CD4-positive, alpha-beta T cell treated with Interleukin-1 beta for 1 hour (primary cell): ENCODE measurements at regions not wholly inside any gene's neighbourhood (a gene's known extent, or its start where the extent isn't known, plus 50 kb on each side); places are given as distances from the start of the nearest gene placed in this dataset.
"Not testable (repeated sequence)": the region's sequence is repeated elsewhere in the genome, so short reads cannot be mapped to it uniquely, and the experiment has no call there.

ENCODE experiments used
- DNase-seq, 2 donors: peaks; one replicate each; pipeline ENCODE4 v3.0.0-alpha.2; 2020 to 2022

DNA sequence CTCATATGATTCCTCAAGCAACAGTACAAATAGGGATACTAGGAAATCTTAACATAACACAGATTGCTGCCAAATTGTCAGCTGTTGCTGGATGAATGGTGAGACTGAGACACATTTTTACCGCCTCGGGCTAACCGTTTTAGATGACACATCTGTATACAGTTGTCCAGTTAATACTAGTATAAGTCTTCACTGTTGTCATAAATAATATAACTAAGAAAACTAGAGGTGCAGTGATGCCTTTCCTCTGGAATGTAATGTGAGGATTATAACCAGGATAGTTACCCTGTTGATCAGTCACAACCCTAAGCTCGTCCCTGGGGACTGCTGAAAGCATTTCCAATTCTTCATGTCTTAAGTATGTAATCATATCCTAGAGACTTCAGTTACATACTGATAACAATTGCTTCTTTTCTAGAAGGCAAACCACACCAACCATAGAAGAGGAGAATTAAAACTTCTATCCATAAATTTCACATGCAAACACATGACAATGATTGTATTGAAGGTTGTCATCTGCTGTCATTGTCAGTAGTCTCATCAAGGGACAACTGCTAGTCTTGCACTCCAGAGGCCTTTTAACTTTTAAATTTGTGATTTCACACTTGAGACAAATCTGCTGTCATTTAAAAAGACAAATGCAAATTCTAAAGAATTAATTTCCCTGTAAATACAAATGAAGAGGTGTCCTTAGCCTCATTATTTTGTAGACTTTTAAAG, 100.4 kb upstream of the SEMA3D start:
- DNase-seq: no peak

DNA sequence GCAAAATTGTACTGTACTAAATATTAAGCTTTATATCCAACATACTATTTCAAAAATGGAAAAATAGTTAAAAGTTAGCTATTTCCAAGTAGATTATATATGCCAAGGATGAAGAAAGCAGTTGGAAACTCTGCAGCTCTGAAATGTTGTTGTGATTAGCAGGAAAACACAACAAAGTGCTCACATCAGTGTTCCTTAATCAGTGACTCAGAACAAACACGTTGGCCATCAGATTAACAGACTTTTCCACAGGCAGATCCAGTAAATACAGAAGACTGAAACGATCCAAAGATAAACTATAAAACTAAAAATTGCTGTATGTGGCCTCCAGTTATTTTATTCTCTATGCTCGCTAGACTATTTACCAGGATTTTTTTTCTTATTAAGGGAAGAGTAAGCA, 99.6 kb upstream of the SEMA3D start:
- DNase-seq: no peak

DNA sequence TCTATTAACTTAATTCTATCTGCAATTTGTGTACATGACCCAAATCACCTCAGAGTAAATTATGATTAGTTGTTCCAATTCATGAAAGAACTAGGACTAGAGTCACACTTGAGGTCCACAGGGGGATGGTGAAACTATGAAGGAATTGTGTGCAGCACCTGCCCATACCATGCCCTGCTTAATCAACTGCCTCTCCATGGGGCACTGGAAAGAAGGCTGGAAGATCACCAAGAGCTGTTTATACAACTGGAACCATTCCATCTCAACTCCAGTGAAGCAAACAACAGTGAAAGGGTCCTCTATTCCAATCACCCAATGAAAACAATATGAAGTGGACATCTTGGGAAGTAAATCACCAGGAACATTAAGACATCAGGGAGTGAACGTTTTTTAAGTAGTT, 98.7 kb upstream of the SEMA3D start:
- no peak for DNase-seq

DNA sequence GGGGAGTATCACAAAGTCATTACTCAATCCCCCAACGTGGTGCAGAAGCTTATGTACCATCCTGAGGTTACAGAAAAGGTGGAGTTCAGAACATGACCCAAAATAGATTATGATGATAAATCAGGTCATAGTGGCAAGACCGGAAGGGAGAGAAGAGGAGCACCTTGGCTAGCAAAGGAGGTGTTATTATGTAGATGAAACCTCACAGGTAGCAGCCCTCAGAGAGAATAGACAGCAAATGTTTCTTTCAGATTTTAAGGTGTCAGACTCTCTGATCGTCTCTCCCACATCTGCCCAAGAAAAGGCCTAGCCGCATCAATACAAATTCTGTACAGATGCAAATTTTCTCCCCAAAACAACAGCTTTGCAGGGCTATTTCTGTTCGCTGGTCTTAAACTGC, 88.3 kb upstream of the SEMA3D start:
- no peak for DNase-seq

DNA sequence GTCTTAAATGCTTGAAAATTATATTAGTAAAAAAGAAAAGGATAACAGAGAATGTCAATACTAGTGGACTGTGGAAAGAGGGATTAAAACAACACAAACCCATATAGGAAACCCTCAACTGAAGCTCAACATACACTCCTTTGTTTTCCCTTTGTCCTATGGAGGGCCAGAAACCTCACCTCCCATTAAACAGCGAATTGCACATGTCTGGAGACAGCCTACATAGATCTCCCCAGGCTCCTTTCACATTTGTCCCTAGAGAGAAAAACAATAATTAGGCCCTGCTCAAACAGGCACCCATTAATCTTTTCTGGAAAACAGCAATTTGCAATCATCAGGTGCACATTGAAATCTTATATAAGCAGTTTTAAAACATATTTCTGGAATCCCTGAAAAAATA, 87.6 kb upstream of the SEMA3D start:
- DNase-seq: no peak

DNA sequence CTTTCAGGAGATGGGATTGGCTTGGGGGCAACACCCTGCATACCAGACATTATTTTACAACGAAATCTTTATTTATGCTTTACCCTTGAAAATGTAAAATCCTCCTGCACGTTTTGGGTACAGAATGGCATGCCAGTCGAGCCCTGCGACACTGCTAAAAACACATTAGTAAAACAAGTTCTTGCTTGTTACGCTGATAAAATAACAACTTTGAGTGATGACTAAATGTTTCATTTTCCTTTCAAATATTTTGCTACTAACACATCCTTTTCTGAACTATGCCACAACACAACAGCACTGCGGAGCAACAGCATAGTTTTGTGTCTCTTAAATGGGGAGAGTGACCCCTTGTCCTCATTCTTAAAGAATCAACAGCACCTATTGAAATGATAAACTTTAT, 76.0 kb upstream of the SEMA3D start:
- no peak for DNase-seq

DNA sequence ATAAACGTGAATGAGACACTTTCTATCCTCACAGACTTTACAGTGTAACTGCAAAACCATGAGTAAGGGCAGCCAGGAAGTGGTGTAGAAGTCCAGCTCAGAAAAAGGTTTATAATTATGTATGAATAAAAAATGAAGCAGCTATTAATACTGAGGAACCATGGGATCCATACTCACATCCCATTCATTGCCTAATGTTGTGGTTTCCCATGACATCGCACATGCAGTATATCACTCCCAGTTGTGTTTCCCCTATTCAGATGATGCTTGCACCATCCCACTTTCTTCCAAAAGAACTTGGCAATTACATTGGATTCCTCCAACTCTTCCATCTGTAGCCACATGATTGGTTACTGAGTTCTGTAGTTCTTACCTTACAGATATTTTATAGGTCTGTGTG, 74.5 kb upstream of the SEMA3D start:
- no peak for DNase-seq

DNA sequence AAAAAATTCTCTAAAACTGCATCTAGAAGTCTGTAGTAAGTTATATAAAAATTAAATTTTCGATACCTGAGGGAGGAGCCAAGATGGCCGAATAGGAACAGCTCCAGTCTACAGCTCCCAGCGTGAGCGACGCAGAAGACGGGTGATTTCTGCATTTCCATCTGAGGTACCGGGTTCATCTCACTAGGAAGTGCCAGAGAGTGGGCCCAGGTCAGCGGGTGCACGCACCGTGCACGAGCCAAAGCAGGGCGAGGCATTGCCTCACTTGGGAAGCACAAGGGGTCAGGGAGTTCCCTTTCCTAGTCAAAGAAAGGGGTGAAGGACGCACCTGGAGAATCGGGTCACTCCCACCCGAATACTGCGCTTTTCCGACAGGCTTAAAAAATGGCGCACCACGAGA, 62.9 kb upstream of the SEMA3D start:
- DNase-seq: not testable (repeated sequence)

DNA sequence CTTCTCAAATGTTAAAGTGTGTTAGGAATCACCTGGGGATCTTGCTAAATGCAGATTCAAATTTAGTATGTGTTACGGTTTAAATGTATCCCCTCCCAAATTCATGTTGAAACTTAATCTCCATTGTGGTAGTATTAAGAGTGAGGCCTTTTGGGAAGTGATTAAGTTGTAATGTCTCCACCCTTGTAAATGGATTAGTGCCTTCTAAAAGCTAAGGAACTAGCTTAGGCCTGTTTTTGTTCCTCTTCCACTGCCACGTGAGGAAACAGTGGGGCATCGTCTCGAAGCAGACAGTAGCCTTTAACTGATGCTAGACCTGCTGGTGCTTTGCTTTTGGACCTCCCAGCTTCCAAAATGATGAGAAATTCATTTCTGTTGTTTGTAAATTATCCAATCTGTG, 52.3 kb upstream of the SEMA3D start:
- no peak for DNase-seq

DNA sequence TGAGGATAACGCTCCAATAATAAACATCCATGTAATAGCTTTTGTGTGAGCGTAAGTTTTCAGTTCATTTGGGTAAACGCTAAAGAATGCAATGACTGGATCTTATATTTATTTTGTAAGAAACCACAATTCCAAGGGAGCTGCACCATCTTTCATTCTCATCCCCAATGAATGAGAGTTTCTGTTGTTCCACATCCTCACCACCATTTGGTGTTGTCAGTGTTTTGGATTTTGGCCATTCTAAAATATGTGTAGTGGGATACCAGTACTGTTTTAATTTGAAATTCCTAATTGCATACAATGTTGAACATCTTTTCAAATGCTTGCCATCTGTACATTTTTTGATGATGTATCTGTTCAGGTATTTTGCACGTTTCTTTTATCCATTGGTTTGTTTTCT, 50.9 kb upstream of the SEMA3D start:
- DNase-seq: no peak
